ENCODE measurements at regions not wholly inside any gene's neighbourhood (a gene's known extent, or its start where the extent isn't known, plus 50 kb on each side); places are given as distances from the start of the nearest gene placed in this dataset.

DNA sequence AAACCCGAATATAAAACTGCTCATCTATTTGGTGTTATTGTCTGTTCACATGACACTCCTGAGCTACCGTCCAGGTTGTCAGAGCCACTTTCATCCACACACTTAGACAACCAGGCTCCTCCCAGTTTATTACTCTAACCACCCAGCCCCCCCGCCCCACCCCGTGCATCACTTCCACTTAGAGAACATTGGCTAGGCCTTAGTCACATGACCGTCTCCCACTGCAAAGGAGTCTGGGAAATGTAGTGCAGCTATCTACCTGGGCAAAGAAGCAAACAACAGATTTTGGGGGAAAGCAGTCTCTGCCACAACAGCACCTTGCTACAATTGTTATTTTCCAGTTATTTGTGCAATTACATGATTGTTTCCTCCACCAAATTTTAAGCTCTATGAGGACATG lies 57.6 kb upstream of the RBPJ start (continued):
- TF ChIP-seq HDAC2 (IDR thresholded peaks at IDR 0.05) (no peak), MEF2B (IDR thresholded peaks at IDR 0.05; ENCODE audit: partially characterized antibody, poor library complexity, severe bottlenecking) (no peak), WRNIP1 (IDR thresholded peaks at IDR 0.05; ENCODE audit: borderline replicate concordance, low read depth, low read length) (no peak), MTA2 (IDR thresholded peaks at IDR 0.05; ENCODE audit: low read depth) (no peak), FOXM1 (IDR thresholded peaks at IDR 0.05; ENCODE audit: low read depth, low read length) (no peak), ZNF24 (IDR thresholded peaks at IDR 0.05) (no peak), RFX5 (IDR thresholded peaks at IDR 0.05; ENCODE audit: low read depth, low read length) (no peak), RBBP5 (conservative IDR thresholded peaks at IDR 0.05) (no peak), TCF12 (IDR thresholded peaks at IDR 0.05; ENCODE audit: low read depth, low read length) (no peak), CREB1 (IDR thresholded peaks at IDR 0.05; ENCODE audit: low read depth) (peak; percentile 32; the same call in 1 of the 2 replicates), ZZZ3 (IDR thresholded peaks at IDR 0.05; ENCODE audit: control insufficient read depth, insufficient read length, low read depth) (no peak), NR2C2 (IDR thresholded peaks at IDR 0.05; ENCODE audit: borderline replicate concordance, control insufficient read depth, insufficient read length, low read depth) (no peak), NFIC (IDR thresholded peaks at IDR 0.05; ENCODE audit: low read depth, low read length) (no peak), SIX5 (IDR thresholded peaks at IDR 0.05; ENCODE audit: low read depth, low read length, severe bottlenecking) (peak; percentile 71), FOXK2 (IDR thresholded peaks at IDR 0.05) (no peak)
- TF ChIP-seq, protein P1, sequence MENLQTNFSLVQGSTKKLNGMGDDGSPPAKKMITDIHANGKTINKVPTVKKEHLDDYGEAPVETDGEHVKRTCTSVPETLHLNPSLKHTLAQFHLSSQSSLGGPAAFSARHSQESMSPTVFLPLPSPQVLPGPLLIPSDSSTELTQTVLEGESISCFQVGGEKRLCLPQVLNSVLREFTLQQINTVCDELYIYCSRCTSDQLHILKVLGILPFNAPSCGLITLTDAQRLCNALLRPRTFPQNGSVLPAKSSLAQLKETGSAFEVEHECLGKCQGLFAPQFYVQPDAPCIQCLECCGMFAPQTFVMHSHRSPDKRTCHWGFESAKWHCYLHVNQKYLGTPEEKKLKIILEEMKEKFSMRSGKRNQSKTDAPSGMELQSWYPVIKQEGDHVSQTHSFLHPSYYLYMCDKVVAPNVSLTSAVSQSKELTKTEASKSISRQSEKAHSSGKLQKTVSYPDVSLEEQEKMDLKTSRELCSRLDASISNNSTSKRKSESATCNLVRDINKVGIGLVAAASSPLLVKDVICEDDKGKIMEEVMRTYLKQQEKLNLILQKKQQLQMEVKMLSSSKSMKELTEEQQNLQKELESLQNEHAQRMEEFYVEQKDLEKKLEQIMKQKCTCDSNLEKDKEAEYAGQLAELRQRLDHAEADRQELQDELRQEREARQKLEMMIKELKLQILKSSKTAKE (IDR thresholded peaks at IDR 0.05; ENCODE audit: low read depth, poor library complexity, severe bottlenecking), result no peak
- TF ChIP-seq, protein P2, sequence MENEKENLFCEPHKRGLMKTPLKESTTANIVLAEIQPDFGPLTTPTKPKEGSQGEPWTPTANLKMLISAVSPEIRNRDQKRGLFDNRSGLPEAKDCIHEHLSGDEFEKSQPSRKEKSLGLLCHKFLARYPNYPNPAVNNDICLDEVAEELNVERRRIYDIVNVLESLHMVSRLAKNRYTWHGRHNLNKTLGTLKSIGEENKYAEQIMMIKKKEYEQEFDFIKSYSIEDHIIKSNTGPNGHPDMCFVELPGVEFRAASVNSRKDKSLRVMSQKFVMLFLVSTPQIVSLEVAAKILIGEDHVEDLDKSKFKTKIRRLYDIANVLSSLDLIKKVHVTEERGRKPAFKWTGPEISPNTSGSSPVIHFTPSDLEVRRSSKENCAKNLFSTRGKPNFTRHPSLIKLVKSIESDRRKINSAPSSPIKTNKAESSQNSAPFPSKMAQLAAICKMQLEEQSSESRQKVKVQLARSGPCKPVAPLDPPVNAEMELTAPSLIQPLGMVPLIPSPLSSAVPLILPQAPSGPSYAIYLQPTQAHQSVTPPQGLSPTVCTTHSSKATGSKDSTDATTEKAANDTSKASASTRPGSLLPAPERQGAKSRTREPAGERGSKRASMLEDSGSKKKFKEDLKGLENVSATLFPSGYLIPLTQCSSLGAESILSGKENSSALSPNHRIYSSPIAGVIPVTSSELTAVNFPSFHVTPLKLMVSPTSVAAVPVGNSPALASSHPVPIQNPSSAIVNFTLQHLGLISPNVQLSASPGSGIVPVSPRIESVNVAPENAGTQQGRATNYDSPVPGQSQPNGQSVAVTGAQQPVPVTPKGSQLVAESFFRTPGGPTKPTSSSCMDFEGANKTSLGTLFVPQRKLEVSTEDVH (IDR thresholded peaks at IDR 0.05; ENCODE audit: low read depth, partially characterized antibody), result no peak
- TF ChIP-seq, protein P3, sequence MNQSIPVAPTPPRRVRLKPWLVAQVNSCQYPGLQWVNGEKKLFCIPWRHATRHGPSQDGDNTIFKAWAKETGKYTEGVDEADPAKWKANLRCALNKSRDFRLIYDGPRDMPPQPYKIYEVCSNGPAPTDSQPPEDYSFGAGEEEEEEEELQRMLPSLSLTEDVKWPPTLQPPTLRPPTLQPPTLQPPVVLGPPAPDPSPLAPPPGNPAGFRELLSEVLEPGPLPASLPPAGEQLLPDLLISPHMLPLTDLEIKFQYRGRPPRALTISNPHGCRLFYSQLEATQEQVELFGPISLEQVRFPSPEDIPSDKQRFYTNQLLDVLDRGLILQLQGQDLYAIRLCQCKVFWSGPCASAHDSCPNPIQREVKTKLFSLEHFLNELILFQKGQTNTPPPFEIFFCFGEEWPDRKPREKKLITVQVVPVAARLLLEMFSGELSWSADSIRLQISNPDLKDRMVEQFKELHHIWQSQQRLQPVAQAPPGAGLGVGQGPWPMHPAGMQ (IDR thresholded peaks at IDR 0.05; ENCODE audit: borderline replicate concordance), result no peak
- TF ChIP-seq, protein P4, sequence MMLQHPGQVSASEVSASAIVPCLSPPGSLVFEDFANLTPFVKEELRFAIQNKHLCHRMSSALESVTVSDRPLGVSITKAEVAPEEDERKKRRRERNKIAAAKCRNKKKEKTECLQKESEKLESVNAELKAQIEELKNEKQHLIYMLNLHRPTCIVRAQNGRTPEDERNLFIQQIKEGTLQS (IDR thresholded peaks at IDR 0.05; ENCODE audit: borderline replicate concordance, extremely low read depth, low read depth, low read length), result peak; percentile 53; the same call in 1 of the 2 replicates
- TF ChIP-seq, protein P5, sequence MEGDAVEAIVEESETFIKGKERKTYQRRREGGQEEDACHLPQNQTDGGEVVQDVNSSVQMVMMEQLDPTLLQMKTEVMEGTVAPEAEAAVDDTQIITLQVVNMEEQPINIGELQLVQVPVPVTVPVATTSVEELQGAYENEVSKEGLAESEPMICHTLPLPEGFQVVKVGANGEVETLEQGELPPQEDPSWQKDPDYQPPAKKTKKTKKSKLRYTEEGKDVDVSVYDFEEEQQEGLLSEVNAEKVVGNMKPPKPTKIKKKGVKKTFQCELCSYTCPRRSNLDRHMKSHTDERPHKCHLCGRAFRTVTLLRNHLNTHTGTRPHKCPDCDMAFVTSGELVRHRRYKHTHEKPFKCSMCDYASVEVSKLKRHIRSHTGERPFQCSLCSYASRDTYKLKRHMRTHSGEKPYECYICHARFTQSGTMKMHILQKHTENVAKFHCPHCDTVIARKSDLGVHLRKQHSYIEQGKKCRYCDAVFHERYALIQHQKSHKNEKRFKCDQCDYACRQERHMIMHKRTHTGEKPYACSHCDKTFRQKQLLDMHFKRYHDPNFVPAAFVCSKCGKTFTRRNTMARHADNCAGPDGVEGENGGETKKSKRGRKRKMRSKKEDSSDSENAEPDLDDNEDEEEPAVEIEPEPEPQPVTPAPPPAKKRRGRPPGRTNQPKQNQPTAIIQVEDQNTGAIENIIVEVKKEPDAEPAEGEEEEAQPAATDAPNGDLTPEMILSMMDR (IDR thresholded peaks at IDR 0.05 in 2 of 3, conservative IDR thresholded peaks at IDR 0.05 in 1 of 3; ENCODE audit: control insufficient read depth in 2 of 3, extremely low read depth in 1 of 3, insufficient read depth in 1 of 3, low read depth in 3 of 3, low read length in 3 of 3), result no peak
- TF ChIP-seq, protein P6, sequence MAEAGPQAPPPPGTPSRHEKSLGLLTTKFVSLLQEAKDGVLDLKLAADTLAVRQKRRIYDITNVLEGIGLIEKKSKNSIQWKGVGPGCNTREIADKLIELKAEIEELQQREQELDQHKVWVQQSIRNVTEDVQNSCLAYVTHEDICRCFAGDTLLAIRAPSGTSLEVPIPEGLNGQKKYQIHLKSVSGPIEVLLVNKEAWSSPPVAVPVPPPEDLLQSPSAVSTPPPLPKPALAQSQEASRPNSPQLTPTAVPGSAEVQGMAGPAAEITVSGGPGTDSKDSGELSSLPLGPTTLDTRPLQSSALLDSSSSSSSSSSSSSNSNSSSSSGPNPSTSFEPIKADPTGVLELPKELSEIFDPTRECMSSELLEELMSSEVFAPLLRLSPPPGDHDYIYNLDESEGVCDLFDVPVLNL (IDR thresholded peaks at IDR 0.05; ENCODE audit: low read depth, low read length), result no peak
